Activated CD8-positive, alpha-beta memory T cell treated with anti-CD3 and anti-CD28 coated beads, Interleukin-2, amount 50 U/mL, for 4 hours (primary cell): ENCODE measurements at regions not wholly inside any gene's neighbourhood (a gene's known extent, or its start where the extent isn't known, plus 50 kb on each side); places are given as distances from the start of the nearest gene placed in this dataset.

Experiments
- DNase-seq: peaks from one replicate; pipeline ENCODE4 v3.0.0-alpha.2; 2020

DNA sequence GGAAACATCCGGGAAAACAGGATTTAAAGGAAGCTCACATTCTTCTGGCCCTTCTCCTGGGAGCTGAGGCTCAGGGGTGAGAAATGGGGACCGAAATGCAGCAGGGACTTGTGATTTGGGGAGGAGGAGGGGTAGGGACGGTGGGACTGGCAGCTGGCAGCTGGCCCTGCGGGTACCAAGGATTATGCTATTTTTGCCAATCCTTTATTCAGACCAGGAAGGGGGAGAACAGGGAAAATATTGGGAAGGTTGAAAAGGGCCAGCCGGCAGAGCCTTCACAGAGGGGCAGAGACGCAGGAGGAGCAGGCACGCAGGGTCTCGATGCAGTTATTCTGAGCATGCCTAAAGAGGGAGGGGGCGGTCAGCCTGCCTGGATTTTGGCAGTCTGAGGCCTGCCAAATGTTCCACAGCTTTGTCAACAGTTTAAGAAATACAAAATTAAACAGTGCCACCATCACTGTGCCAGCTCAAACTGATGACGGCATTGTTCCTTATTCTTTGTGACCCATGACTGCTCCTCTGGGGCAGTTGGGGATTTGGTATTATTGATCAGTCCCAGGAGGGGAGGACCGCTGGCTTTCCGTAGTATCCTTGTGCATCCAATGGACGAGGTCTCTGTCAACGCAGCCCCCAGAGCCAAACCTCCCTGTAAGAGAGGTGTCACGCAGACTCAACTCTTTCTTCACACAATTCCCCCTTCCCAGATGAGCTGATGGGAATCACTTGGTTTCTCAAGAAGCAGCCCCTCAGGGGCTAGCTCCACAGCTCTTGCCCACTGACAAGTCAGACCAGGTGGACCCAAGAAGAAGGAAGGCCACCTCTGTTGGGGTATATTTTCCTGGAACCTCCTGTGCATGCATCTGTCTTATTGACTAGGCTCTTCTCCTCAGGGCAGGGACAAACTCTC is 553.3 kb downstream of the BNC2 start:
- no peak for DNase-seq

DNA sequence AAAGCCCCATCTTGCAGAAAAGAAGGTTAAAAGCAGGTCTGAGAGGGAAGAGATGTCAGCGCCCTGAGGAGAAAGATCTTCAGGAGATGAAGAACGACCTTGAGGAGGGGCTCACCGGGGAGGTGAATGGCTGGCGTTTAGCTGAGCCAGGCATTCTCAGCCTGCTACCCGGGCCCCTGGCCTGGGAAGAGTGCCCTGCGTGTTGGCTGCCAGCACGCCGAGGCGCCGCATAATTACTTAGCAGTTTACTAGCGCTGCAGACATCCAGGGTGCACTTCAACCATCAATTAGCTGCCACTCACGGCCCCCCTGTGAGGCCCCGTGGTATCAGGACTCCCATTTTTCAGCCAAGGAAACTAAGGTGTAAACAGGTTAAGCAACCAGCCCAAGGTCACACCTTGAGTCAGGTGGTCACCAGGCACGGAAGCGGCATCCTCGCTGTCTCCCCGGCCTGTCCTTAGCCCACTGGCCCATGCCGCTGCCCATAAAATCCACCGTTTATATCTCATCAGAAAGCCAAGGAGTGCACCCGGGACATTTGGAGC is 551.9 kb downstream of the BNC2 start:
- DNase-seq = no peak

DNA sequence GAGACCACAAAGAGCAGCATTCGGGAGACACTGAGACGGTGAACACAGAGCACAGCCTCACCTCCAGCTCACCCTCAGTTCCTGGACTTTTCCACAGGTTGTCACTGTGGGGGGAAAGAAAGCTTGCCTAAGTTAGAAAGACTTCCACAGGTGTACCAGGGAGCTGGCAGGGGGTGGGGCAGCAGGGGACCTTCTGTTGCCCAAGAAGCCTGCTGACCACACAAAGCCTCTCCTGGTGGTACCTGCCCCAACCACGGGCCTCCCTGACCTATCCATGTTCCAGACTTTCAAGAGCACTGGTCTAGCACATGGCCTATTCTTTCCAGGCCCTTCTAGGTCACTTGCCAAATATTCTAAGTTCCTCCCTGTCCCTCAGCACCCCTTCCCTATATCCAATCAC is 550.8 kb downstream of the BNC2 start:
- no peak for DNase-seq

DNA sequence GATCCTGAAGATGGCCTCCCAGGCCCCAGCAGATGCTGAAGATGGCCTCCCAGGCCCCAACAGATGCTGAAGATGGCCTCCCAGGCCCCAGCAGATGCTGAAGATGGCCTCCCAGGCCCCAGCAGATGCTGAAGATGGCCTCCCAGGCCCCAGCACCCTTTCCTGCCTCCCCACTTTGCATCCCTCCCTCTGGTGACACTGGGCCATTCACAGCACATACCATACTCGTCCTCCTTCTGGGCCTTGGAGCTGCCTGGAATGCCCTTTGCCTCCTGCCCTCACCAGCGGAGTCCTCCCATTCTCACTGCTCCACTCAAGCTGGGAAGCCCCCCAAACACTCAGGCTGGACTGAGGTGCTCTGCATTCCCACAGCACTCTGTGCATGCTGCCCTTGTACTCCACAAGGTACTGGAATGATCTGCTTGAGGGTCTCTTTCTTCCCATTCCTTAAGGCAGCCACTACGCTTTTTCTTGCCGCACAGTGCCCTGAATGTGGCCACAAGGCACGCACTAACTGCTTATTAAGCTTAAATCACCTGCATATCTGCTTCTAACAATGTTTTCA is 550.0 kb downstream of the BNC2 start:
- DNase-seq = no peak

DNA sequence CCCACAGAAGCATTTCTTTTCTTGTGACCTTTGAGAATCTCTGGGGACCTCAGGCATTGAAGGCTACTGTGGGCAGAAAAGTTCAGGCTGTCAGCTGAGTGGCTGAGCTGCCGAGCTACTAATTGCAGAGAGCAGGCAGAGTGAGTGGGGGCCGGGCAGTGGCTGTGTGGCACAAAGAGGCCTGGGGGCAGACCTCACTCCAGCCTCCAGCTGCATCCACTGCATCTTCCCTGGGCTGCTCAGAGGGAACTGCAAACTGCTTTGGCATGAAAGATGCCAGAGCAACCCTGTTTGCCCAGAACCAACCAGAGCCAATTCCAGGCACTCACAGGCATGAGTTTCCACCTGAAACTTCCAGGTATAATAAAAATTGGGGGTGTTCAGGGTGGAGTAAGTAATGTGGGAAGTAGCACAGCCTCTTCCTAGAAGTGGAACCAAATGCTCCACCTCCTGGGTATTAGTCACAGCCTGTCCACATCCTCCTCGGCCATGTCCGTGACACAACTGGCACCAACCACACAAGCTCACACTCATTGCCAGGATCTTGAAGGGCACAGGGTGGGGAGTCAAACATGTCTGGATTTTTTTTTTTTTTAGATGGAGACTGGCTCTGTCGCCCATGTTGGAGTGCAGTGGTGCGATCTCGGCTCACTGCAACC is 548.9 kb downstream of the BNC2 start:
- DNase-seq = no peak

DNA sequence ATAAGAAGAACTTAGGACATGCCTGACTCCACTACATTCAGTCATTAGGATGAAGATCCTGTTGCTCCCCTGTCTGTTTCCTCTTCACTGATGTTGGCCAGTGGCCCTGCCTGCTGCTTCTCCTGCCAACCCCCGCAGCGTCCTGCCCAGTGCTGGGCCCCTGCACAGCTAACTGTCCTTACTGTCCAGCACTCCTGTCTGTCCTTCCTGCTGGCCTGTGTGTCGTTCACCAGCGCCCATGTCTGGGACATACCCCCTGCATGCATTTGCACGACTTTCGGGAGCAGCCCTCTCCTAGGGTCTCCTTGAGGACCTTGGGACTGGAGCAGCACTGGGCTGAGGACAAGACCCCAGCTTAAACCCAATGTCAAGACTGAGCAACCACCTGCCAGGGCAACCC is 547.6 kb downstream of the BNC2 start:
- no peak for DNase-seq

DNA sequence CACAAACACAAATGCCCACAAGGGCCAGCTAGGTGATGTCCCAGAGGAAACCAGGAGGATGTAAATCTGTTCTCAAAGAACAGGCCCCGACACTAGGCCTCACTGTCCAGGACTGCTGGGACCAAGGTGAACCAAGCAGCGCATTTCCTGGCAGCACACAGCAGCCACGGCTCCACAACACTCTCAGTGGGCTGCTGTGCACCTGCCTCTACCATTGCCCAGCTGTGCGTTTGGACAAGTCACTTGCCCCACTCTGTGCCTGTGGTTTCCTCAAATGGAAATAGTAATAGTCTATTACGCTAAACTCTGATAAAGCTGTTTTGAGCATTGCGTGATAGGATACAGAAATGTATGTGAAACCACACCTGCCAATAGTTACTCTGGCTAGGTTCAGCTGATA is 544.5 kb downstream of the BNC2 start:
- DNase-seq = no peak

DNA sequence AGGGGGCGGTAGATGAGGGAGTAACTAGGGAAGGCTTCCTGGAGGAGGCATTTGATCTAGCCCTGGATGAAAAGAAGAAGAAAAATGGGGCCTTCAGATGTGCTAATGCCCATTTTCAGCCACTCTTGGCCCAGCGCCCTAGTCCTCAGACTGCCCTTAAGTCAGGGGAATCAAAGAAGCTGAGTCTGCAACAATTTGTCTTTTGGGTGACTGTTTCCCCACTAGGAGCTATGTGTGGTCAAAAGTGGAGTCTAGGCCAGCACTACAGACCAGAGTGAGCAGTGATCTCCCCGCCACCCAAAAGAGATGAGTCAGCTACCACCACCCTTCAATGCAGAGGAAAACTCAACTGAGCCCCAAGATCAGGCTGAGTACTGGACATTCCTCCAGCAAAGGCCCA is 542.1 kb downstream of the BNC2 start:
- no peak for DNase-seq

DNA sequence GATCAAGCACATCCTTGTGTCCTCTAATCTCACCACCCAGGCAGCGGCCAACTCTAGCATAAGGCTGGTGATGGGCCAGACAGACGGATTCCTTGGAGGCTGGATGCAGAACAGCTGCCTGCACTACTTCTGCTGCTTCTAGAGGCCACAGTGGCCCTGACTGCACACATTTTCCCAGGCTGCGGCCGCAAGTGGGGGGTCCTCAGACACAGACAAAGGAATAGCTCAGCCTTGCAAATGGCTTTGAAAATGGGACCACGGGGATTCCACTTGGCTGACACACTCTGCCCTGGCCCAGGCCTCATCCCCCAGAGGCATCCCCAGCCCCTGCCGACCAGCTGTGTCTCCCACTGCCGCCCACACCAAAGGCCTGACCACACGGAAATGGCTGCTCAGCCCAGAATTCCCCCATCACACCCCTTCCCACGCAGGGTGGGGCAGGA is 540.8 kb downstream of the BNC2 start:
- no peak for DNase-seq

DNA sequence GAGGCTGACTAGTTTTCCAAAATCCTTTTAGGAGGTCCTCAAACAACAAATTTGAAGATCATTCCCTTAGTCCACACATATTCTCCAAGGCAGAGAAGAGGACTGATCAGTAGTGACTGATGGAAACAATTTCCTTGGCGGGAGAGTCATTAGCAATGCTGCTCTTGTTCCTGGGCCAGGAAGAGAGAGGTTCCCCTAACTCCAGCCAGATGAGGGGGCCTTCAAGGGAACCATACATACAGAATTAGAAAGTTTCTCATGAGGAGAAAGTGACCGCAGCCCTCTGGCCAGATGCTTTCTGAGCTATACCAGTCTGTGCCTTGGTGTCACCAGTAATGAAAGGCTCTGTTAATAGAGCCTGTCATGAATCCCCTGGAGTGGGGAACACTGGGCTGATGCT is 539.4 kb downstream of the BNC2 start:
- DNase-seq = no peak

DNA sequence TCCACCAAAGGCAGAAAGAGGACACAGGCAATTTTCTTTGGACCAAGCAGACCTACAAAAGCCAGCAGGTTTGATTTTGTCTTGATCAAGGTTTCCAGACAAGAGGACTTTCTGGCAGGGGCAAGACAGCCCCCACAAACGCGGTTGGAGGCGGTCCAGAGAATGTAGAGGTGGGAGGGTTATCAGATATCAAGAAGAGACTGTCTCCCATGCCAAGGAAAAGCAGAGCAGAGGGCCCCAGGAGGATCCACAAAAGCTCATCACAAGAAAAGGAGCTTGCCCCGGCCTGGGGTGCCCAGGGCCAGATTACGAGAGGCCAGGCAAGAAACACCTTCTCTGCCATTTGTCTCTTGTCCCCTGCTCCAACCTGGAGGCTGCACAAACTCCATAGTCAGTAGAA is 538.9 kb downstream of the BNC2 start:
- DNase-seq = no peak

DNA sequence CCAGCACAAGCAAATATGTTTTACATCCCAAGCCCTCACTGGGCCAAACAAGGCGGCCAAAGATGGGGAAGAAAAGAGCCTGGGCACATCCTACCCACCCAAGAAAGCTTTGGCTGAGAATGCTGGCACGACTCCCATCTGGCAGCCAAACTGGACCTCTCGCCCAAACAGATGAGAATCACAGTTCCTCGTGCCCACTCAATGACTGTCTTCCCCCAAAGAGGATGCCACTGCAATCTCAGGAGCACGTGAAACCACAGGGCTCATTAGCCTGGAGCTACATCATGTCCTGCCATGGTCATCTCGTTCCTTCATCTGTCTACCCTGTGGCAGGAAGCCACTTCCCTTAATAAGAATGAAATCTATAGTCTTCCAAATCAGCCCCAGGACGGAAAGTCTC is 536.8 kb downstream of the BNC2 start:
- no peak for DNase-seq

DNA sequence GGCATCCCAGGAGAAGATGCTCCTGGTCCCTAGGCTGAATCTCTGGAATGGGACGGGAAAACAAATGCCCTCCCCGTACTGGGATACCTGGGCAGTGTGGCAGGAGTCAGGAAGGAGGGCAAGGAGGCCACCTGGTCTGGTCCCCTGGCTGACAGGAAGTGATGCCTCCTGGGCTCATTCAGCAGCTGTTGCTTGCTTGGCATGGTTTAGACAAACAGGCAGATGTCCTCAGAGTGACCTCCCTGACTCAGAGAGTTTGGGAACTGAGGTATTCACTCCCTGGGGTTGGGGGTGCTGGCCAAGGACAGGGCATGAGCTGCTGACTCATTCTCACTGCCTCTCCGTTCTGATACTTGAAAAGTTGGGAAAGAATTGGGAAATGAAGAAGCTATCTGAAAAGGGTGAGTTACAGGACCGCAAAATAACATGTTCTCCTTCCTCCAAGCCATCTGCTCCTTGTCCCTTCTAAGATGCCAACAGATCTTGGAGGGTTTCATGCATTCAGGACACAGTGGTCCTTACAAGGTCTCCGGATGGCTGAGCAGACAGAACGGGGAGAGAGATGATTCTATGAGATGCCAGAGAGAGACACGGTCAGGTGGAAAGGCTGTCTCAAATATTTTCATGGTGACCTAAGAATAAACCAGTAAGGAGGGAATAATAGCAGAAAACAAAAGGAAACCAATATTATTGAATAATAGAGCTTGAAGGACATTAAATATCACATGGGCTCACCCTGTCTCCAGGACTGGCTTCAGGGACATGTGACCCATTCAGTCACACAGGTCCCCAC is 534.5 kb downstream of the BNC2 start:
- DNase-seq = no peak

DNA sequence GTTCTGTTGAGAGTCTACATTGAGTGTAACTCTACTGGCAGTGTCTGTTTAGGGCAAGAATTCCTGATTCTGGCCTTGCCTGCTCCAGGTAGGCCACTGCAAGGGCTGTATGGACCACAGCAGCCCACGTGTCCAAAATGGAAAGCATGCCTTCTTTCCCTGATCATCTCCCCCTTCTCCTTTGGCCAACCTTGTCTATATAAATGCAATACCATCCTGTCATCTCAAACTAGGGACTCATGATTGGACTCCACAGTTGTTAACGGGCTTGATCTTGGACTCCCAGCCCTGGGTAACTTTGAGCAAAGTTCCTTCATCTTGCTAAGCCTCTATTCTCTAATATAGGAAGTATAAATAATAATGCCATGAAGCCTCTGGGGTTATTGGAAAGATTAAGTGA is 533.6 kb downstream of the BNC2 start:
- DNase-seq = no peak

DNA sequence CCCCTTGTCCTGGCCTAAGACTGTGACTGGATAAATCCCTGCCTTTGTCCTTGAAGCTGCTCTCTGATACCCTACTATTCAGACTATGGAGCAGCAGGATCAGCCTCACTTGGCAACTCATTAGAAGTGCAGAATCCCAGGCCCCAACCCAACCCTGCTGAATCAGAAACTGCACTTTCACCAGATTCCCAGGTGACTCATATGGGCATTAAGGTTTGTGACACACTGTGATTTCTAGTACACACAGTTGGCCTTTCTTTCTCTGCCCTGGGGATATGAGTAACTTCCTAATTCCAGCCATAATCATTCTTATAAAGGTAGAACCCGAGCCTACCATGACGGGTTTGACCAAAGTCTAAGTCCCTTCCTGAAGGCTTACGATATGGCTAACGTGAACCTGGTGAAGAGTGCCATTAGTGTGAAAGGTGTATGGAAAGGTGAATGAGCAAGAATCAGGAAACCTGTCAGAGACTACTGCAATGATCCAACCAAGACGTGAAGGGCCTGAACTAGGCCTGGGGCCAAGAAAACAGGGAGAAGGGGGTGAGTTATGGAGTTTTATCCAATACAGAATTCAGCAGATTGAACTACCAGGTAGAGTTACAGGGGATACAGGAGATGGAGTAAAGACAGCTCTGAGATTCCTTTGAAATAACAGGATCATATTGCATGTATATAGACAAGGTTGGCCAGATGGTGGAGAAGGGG is 533.0 kb downstream of the BNC2 start:
- DNase-seq = no peak

DNA sequence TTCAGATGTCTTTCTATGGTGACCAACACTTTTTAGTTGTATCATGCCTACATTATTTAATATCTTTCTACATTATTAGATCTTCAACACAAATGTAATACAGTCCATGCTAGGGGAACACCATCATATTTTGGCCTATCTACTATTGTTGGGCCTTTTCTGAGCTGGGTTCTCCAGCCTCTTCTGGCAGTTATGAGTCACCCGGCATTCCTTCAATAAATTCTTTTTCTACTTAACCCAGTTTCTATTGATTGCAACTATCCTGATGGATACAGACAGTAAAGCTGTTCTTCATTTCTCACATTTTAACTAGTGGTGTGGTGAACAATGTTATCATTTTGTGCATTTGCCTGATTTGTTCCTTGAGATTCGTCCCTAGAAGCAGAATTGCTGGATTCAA is 529.3 kb downstream of the BNC2 start:
- DNase-seq = no peak

DNA sequence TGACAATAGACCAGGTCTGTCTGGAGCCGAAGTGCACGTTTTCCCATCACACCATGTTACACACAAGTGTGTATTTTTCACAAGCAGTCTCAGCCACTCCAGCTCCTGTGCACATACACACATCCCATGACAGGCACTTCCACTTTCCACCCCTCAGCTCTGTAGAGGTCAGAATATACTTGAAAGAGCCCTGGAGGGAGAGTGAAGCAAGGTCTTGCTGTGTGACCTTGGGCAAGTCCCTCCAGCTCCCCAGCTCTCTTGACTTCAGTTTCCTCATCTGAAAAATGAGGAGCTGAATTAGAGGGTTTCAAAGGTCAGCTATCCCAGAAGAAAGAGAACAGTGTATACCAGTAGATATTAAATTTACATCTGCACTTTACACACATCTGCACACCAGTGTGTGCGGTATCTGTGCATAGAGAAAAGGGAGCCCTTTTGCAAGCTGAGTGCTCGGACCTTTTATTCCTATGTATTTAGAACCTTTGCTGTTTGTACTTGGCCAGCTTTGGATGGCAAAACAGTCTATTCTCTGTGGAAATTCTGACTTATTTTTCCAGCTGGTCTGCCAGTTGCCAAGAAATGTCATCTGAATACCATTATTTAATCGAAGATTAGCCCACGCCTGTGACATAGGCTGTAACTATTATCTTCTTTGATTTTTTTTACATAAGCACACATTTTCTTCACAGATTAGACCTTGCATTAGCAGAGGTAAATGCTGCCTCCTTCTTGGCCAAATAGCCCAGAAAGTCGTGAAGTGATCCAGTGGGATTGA is 528.0 kb downstream of the BNC2 start:
- DNase-seq = no peak

DNA sequence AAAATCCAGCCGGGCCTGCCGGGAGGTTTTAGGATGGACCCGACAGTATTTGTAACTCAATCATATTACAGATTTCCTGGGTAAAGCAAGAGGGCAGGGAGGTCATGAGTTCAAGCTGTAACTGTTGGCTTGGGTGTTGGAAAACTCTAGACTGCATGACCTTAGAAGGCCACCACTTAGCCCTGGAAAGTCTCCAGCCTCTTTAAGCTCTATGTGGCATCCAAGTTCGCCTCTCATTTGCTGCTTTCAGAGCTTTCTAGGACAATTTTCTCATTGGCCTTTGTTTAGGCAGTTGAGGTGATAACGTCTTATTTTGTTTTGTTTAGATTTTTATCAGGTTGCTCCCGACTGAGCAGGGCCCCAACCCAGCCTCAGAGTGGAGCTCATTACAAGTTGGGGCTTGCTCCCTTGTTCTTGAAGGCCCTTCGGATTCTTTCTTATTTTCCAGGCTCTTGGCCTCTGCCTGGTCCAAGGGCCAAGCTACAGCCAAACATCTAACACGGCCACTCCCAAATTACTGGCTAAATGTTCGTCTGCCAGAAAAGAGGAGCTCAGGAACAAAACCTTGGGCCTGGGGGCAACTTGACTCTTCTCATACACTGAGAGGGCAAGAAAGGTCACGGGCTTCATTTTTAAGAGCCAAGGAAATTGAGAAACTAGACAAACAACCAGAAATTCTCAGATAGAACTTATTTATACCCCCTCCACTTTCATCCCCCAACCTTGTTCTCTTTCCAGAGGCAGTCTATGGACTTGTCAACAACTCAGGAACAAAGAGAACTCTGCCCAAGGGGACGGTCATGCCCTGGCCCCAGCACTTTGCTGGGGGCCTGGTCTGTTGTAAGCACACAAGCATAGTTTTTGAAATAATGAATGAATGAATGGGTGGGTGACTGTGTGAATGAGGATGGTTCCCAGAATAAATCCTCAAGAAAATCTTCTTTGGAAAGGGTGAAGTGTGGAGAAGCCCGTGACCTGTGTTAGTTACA is 526.9 kb downstream of the BNC2 start:
- no peak for DNase-seq

DNA sequence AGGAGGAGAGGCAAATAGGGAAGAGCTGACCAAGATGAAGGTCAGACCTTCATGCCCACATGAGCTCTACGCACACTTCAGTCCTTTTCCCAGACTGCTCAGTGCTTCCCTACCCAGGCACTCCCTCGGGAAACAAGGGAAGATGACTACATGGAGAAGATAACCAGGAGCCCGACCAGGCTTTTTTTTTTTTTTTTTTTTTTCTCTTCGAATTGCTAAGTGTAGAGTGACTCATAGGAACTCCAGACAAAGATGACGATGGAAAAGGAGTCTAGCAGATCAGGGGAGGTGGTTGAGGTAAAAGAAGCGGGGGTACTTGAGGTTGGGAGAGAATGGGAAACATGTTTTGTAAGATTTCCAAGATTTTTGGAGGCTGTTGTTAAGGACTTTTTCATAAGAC is 526.1 kb downstream of the BNC2 start:
- DNase-seq = no peak

DNA sequence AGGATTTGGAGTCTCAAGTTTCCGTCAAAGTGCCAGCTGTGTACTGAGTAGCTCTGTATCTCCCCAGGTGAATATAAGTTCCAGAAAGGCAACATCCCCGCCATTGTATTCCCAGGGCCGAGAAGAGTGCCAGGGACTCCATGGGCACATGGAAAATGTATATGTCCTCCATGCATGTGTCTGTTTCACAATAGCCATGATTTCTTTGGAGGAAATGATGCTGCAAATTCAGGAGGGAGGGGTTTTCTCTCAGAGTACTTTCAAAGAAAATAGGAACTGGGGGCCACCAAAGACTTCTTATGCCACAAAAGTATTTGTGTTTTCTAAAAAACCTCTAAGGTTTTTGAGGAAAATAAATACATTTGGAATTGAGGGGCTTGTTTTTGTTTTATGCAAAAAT is 524.6 kb downstream of the BNC2 start:
- DNase-seq = no peak
